RPMI8226 (cell line): ENCODE measurements at regions not wholly inside any gene's neighbourhood (a gene's known extent, or its start where the extent isn't known, plus 50 kb on each side); places are given as distances from the start of the nearest gene placed in this dataset.

Experiments
- DNase-seq: peaks from one replicate; pipeline ENCODE4 v3.0.0-alpha.2; 2015

GRCh38 chr9:89774858-89775370 lies 170.1 kb downstream of the GADD45G start:
- no peak for DNase-seq

GRCh38 chr9:89775641-89776040 lies 170.8 kb downstream of the GADD45G start:
- no peak for DNase-seq

GRCh38 chr9:89776795-89777525 lies 172.1 kb downstream of the GADD45G start:
- no peak for DNase-seq

GRCh38 chr9:89777544-89777943 lies 172.7 kb downstream of the GADD45G start:
- DNase-seq, result no peak

- DNase-seq, result no peak
These were observed 173.6 kb downstream of the GADD45G start for GRCh38 chr9:89778100-89779090.

- DNase-seq, result no peak
These were observed 174.8 kb downstream of the GADD45G start for GRCh38 chr9:89779405-89780203.

- no peak for DNase-seq
These were observed 176.1 kb downstream of the GADD45G start for GRCh38 chr9:89780959-89781358.

- peak; percentile 32 for DNase-seq
These were observed 177.2 kb downstream of the GADD45G start for GRCh38 chr9:89781838-89782540.

- peak; percentile 34 for DNase-seq
These were observed 181.8 kb downstream of the GADD45G start for GRCh38 chr9:89786655-89787054.

GRCh38 chr9:89787595-89787994 lies 182.8 kb downstream of the GADD45G start:
- no peak for DNase-seq

GRCh38 chr9:89788434-89788833 lies 183.6 kb downstream of the GADD45G start:
- DNase-seq, result no peak

- no peak for DNase-seq
These were observed 185.2 kb downstream of the GADD45G start for GRCh38 chr9:89789922-89790510.

- DNase-seq, result no peak
These were observed 185.8 kb downstream of the GADD45G start for GRCh38 chr9:89790542-89791109.

GRCh38 chr9:89791754-89792153 lies 186.9 kb downstream of the GADD45G start:
- no peak for DNase-seq

- DNase-seq, result no peak
These were observed 187.6 kb downstream of the GADD45G start for GRCh38 chr9:89792189-89793123.

- no peak for DNase-seq
These were observed 188.3 kb downstream of the GADD45G start for GRCh38 chr9:89793124-89793495.

GRCh38 chr9:89793551-89793950 lies 188.7 kb downstream of the GADD45G start:
- DNase-seq, result no peak

GRCh38 chr9:89794918-89795317 lies 190.1 kb downstream of the GADD45G start:
- no peak for DNase-seq

- DNase-seq, result no peak
These were observed 190.9 kb downstream of the GADD45G start for GRCh38 chr9:89795538-89796195.

GRCh38 chr9:89796606-89797005 lies 191.8 kb downstream of the GADD45G start:
- no peak for DNase-seq
